HG02938 (cell line): ENCODE measurements at regions not wholly inside any gene's neighbourhood (a gene's known extent, or its start where the extent isn't known, plus 50 kb on each side); places are given as distances from the start of the nearest gene placed in this dataset.
"Not testable (repeated sequence)": the region's sequence is repeated elsewhere in the genome, so short reads cannot be mapped to it uniquely, and the experiment has no call there.

Source experiments
- ATAC-seq: cut with Tn5 transposase; IDR thresholded peaks from one replicate; pipeline ENCODE4 v1.9.1; 2021; ENCODE audit warnings: mild to moderate bottlenecking, moderate library complexity; ENCODE audit not compliant: unreplicated experiment

DNA sequence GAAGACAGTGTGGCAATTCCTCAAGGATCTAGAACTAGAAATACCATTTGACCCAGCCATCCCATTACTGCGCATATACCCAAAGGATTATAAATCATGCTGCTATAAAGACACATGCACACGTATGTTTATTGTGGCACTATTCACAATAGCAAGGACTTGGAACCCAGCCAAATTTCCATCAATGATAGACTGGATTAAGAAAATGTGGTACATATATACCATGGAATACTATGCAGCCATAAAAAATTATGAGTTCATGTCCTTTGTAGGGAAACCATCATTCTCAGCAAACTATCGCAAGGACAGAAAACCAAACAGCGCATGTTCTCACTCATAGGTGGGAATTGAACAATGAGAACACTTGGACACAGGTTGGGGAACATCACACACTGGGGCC is 729.6 kb upstream of the ARPP21 start:
- ATAC-seq, result not testable (repeated sequence)

DNA sequence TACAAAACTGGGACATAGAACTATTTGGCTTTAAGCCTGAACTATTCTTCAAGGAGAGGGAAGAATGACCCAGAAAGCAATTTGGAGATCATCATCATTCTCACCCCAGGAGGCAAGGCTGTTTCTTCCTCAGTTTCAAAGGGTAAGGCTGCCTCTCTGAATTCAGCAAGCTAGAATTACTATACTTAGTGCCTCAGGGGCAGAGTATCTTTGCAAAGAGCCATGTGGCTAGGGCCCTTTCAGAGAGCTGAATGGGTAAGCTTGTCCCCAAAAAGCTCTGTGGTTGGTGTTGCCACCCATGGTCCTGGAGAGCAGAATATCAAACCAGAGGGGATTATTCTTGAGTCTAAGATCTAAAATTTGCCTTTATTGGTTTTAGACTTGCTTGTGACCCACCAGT is 720.3 kb upstream of the ARPP21 start:
- ATAC-seq, result no peak

DNA sequence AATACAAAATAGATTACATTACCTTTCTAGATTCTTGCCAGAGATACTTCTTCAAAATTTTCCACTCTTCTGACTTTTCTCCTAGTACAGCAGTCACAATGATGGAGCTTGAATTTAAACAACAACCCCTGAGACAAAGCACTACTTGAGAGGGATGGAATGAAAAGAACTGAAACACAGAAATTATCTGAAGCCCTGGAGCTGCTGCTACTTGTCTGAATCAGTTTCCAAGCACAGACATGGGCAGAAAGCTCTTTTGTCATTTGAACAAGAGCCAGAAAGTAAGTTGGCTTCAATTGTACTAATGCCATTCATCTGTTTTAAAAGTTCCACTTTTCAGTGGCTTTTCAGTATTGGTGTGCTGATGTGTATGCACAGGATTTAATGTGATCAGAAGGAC is 718.5 kb upstream of the ARPP21 start:
- no peak for ATAC-seq

DNA sequence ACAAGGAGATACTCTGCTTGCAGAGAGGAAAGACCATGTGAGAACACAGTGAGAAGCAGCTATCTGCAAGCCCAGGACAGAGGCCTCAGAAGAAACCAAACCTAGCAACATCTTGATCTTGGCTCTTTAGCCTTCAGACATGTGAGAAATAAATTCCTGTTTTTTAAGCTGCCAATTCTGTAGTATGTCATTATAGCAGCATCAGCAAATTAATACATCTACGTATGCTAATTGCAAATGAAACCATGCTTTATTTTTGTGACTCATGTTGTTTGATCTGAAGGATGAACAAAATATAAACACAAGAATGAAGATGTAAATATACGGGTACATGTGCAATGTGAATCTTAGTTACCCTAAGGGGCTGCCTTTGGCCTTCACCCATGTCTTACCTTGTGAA is 714.4 kb upstream of the ARPP21 start:
- ATAC-seq, result no peak

DNA sequence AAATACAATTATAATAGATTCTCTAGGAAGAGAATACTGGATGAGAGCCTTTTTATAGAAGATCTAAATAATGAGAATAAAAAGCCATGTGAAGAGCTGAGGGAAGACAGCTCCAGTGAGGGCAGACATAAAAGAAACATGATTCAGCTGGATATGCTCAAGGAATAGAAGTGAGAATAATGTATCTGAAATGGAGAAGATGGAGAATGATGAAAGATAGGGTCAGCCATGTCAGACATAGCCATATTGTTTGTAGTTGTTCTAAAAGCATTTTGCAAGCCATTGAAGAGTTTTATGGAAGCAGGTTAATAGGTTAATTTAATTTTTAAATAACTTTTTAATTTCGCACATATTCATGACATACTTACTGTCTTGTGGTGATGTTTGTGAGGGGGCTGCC is 713.5 kb upstream of the ARPP21 start:
- ATAC-seq, result no peak

DNA sequence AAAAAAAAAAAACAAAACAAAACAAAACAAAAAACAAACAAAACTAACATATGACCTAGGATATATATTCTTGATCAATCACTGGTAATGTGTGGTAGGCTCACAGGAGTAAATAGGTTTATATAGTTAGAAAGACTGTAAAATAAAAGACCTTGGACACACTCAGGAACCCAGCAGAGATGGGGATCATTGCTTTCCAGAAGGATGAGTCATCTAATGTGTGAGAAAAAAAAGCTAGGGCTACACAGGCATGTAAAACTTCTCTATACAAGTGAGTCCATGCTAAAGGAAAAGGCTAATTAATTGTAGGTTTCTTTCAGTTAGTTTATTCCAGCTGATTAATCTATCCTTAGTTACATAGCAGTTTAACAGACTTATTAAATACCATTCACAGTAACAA is 710.3 kb upstream of the ARPP21 start:
- no peak for ATAC-seq

DNA sequence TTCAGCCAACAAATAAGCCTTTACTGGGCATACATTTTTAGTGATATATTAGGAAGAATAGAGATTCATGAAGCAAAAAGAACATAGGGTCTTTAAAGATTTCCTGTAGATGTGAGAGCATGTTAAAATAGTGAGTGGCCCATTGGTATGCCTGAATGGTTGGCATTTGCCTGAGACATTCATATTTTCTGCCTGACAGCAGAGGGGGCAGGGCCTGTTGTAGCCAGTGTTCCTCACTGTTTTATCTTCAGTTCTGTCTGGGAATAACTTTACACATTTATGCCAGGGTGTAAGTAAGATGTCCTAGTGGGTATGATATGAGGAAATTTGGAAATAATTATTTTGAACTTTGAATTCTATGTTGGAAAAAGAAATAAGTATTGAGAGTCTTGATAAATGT is 704.7 kb upstream of the ARPP21 start:
- no peak for ATAC-seq

DNA sequence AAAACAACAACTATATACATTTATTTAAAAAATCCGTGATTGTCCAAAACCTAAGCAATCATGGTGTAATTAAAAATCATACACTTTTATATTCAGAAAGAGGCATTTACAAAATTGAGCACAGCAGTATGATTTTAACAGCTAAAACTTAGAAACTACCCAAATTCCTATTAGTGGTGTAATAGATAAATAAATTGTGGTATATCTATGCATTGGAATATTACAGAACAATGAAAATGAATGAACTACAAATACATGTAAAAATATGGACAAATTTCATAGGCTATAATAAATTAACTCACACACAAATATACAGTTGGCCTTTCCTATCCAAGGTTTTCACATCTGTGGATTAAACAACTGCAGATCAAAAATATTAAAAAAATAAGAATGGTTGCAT is 700.5 kb upstream of the ARPP21 start:
- no peak for ATAC-seq

DNA sequence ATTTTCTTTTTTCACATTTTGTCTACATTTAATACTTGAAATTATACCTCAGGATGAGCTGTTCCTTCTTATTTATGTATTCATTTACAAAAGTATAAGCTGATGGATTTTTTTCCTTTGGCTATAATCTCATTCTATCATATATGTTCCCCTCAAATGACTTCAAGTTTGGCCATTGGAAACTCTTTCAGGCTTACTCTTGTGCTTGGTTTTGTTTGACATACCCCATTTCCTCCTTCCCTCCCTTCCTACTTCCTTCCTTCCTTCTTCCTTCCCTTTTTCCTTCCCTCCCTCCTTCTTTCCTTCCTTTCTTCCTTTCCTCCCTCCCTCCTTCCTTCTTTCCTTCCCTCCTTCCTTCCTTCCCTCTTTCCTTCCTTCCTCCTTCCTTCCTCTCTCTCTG is 697.1 kb upstream of the ARPP21 start:
- no peak for ATAC-seq

DNA sequence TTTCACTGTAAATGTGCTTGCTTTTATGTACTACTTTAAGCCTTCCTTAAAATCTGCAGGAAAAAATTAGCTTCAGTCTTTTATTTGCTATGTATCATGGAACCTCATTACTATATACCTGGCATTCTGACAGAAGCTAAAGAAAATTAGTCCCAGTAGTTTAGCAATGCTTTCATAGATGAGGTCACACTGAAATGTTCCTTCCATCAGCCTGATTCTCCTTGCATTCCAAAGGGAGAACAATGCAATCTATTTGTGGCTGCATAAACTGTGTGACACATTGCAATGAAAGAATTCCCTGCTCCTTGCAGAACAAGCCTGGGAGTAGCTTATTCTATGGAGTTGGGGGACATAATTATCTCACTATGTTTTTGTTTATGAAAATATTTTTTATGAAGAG is 691.5 kb upstream of the ARPP21 start:
- no peak for ATAC-seq

DNA sequence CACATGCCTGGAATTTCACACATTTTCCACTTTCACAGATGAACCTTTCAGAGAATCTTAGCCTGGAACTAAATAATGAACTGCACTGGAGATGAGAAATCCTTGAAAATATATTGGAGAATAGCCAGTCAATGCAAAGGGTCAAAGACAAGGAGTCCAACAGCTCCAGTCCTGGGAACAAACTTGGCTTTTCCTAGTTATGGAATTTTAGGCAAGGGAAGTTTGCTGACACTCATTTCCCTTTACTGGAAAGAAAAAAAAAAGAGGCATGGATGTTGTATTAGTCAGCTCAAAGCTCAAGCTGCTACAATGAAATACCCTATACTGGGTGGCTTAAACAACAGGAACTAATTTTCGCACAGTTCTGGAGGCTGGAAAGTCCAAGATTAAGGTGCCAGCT is 690.8 kb upstream of the ARPP21 start:
- no peak for ATAC-seq

DNA sequence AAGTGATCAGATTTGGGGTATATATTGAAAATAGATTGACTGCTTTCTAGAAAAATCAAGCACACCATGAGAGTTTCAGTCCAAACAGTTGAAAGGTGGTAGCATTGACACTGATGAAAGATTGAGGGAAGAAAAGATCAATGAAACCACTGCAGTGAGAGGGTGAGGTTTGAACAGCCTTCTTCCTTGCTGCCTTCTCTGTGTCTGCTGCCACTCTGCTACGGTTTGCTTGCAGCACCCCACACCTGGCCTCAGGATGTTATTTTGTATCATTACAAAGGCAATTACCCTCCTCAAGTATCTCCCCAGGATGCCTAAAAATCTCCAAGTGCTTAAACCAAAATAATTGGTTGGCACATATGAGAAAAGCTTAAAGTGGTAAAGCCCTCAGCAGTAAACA is 683.6 kb upstream of the ARPP21 start:
- no peak for ATAC-seq

DNA sequence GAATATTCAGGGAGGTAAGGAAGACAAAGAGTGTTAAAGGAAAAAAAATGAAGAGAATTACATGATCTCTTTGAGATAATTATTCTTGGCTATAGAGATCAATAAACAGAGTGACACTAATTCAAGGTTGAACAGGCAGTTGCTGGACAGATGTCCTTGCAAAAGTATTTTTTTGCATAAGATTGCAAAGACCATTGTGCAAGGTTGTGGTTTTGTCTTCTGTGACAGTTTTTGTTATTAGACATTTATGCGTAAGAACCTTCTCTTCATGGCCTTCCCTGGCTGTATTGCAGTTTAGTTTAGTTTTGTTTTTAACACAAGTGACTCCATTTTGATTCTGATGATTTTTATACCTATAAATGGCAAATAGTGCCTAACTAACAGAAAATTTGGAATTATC is 682.8 kb upstream of the ARPP21 start:
- no peak for ATAC-seq

DNA sequence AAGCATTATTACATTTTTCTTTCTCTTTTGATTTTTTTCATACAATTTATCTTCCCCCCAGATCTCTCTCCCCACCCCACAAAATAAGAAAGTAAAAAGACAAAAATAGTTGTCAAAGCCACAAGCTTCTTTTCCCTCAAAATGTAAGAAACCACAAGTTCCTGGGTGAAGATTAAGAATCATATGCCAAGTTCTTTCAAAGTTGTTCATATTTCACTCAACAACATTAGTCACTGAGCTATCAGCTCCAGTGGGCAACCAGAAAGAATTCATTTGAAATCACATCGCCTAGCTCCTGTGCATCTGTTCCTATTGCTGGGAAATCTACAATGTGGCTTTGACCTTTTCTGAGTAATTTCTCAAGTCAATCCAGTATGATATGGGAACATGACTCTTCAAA is 681.6 kb upstream of the ARPP21 start:
- no peak for ATAC-seq

DNA sequence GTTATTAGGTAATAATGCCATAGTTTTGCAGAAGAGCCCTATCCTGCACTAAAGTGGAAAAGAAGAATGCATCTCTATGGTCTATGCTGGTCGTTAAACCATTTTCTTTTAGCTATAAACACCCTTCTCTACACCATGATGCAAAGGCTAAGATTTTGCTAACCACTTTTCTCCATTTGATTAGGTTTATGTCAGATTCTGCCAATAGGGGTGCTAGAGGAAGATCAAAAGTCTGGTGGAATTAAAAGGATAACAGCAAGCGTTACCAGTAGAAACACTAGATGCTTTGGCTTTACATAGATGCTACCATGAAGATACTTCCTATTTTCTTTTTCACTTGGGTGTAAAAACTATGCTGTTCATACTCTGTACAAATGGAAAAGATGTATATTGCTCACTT is 669.8 kb upstream of the ARPP21 start:
- ATAC-seq, result no peak

DNA sequence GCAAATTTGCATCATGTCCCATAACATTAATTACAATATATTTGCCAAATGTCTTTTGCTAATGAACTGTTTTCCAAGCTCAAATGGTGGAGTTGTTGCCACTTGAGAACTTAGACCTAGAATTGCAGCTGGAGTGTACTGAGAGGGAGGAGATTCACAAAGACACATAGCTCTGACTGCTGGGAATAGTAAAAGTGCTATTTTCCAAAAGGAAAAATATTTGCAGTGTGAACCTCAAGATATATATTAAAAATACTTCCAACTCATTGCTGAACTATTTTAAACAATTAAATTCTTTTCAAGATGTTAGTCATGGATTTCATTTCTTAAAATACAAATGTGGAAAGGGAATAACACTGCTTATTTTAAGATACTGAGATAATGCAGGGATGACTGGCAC is 666.8 kb upstream of the ARPP21 start:
- no peak for ATAC-seq

DNA sequence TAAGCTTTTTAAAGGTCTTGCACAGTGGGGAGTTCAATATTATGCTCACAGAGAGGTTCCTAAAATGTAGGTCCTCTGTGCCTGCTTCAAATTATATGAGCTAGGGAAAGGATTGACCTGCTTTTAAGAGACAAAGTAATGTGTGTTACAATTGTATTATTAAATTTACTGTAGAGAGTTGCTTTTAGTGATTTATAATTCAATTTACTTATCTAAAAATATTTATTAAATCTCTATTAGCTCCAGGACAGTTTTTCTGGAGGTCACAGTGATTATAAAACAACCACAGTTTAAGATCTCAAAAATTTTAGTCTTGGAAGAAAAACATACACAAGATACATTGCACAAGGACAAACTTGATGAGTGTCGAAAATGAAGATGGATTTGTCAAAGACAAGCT is 665.7 kb upstream of the ARPP21 start:
- ATAC-seq, result no peak

DNA sequence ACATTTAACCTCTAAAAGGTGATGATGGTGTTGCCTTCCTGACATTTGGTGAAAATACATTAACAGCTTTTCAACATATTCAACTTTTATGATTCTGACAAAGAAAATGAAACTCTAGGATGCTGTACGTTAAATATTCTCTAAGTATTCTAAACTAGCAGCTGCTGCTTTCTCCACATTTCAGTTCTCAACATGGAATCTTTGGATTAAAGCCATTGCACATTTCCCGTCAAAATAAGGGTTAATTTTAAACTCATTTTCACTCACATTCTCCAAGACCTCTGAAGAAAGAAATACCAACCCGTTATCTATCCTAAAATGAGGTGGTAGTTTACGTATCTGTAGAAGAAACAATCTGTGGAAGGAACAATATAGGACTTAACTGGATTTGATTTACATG is 655.7 kb upstream of the ARPP21 start:
- ATAC-seq, result no peak

DNA sequence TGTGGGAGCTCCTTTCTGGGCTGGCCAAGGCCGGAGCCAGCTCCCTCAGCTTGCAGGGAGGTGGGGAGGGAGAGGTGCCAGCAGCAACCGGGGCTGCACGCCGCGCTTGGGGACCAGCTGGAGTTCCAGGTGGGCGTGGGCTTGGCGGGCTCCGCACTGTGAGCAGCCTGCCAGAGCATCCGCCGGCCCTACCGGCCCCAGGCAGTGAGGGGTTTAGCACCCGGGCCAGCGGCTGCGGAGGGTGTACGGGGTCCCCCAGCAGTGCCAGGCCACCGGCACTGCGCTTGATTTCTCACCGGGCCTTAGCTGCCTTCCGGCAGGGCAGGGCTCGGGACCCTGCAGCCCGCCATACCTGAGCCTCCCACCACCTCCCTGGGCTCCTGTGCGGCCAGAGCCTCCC is 651.0 kb upstream of the ARPP21 start:
- no peak for ATAC-seq

DNA sequence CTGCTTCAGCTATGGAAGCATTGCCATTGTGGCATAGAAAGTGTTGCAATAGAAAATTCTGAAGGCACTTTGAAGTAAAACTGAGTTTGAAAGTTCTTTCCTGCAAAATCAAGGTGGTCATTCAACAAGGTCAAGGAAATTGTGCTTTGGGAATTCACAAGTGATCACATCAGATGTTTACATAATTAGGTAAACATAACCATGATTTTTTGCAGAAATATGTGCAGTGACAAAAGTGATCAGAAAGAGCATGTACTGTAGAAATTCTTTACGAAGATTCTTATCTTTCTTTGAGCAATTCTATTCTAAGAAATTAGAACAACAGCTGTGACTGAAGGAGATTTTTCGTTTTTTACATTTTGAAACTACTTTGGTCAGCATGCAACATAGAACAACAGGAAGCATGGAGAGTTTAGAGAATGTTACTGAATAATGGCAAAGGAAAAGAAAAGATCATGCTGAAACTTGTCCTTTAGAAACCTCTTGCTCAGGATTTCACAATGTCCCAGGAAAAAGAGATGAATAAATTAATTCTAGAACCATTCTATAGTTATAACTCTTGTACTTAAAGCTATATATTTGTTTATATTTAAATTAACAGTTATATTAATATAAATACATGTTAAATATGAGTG is 643.4 kb upstream of the ARPP21 start:
- no peak for ATAC-seq

DNA sequence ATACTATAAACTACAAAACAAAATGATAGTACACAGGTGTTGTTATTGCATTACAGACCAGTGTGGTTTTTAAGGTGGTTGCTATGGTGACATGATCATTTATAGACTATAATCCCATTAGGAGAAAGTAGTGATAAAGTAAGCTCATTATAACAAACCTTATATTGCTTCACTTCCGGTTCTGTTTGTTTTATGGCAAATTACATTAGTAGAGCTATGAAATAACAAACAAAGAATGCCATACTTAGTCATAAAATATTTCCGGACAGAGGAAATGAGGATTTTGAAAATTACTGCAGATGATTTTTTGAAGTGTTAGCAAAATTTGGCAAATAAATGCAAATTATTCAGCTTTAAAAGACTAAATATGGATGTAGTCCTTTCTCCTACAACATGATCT is 640.4 kb upstream of the ARPP21 start:
- no peak for ATAC-seq

DNA sequence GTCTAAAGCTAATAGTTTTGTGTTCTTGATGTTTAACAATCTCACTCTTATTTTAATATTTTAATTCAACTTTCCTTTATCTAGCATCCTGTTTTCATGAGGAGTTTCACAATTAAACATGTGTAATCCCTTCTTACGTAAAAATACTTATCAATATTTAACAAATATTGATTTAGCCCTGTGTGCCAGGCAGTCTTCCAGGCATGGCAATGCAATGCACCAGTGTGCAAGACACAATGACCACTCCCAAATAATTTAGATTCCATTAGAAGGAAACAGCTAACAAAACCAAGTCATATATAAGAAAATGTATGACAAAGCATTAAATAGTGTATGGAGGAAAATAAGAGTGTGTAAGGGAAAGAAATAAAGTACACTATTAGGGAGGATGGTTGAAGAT is 627.1 kb upstream of the ARPP21 start:
- ATAC-seq, result no peak

DNA sequence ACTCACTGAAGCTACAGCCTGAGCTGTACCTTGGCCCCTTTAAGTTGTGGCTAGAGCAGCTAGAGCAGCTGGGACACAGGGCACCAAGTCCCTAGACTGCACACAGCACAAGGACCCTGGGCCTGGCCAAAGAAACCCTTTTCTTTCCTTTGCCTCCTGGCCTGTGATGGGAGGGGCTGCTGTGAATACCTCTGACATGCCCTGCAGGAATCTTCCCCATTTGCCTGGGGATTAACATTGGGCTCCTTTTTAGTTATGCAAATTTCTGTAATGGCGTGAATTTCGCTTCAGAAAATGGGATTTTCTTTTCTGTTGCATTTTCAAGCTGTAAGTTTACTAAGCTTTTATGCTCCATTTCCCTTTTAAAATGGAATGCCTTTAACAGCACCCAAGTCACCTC is 611.2 kb upstream of the ARPP21 start:
- ATAC-seq, result no peak
